ENCODE measurements at regions not wholly inside any gene's neighbourhood (a gene's known extent, or its start where the extent isn't known, plus 50 kb on each side); places are given as distances from the start of the nearest gene placed in this dataset.
"Not testable (repeated sequence)": the region's sequence is repeated elsewhere in the genome, so short reads cannot be mapped to it uniquely, and the experiment has no call there.

DNA sequence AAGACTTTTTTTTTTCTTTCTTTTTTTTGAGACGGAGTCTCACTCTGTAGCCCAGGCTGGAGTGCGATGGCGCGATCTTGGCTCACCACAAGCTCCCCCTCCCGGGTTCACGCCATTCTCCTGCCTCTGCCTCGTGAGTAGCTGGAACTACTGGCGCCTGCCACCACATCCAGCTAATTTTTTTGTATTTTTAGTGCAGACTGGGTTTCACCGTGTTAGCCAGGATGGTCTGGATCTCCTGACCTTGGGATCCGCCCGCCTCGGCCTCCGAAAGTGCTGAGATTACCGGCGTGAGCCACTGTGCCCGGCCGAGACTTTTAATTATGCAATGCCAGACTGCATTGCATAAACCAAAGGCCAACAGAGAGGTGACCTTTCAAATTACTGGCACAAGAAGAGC lies 62.6 kb upstream of the GOLGA8Q start:
- TF ChIP-seq, protein P1, sequence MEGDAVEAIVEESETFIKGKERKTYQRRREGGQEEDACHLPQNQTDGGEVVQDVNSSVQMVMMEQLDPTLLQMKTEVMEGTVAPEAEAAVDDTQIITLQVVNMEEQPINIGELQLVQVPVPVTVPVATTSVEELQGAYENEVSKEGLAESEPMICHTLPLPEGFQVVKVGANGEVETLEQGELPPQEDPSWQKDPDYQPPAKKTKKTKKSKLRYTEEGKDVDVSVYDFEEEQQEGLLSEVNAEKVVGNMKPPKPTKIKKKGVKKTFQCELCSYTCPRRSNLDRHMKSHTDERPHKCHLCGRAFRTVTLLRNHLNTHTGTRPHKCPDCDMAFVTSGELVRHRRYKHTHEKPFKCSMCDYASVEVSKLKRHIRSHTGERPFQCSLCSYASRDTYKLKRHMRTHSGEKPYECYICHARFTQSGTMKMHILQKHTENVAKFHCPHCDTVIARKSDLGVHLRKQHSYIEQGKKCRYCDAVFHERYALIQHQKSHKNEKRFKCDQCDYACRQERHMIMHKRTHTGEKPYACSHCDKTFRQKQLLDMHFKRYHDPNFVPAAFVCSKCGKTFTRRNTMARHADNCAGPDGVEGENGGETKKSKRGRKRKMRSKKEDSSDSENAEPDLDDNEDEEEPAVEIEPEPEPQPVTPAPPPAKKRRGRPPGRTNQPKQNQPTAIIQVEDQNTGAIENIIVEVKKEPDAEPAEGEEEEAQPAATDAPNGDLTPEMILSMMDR (IDR thresholded peaks at IDR 0.05; ENCODE audit: poor library complexity), result not testable (repeated sequence)
- not testable (repeated sequence) for TF ChIP-seq EZH2 (IDR thresholded peaks at IDR 0.05; ENCODE audit: borderline replicate concordance)

Measured in hepatocyte (in vitro differentiated cells).